ENCODE measurements at regions not wholly inside any gene's neighbourhood (a gene's known extent, or its start where the extent isn't known, plus 50 kb on each side); places are given as distances from the start of the nearest gene placed in this dataset.

DNA sequence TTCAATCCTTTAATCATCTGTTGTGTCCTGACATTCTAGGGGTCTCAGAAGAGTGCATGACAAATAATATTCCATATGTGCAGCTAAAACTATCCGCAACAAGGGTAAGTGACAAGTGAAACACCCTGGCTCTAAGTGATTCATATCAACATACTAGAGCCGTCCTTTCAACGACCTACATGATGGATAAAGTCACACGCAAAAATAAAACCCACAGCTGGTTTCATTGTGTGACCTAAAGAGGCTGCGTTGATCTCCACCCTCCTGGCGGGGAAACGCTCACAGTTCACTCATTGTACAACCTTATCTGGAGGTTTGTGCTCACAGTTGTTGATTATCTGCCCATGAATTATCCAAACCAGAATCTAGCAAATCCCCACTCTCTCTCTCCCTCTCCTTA, 365.3 kb upstream of the PKN2 start:
- TF ChIP-seq, protein P1, sequence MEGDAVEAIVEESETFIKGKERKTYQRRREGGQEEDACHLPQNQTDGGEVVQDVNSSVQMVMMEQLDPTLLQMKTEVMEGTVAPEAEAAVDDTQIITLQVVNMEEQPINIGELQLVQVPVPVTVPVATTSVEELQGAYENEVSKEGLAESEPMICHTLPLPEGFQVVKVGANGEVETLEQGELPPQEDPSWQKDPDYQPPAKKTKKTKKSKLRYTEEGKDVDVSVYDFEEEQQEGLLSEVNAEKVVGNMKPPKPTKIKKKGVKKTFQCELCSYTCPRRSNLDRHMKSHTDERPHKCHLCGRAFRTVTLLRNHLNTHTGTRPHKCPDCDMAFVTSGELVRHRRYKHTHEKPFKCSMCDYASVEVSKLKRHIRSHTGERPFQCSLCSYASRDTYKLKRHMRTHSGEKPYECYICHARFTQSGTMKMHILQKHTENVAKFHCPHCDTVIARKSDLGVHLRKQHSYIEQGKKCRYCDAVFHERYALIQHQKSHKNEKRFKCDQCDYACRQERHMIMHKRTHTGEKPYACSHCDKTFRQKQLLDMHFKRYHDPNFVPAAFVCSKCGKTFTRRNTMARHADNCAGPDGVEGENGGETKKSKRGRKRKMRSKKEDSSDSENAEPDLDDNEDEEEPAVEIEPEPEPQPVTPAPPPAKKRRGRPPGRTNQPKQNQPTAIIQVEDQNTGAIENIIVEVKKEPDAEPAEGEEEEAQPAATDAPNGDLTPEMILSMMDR (IDR thresholded peaks at IDR 0.05; ENCODE audit: insufficient read depth, low read length): no peak
- TF ChIP-seq POLR2AphosphoS5 (IDR thresholded peaks at IDR 0.05; ENCODE audit: low read depth): no peak

All from HL-60 (cell line).